Endothelial cell (in vitro differentiated cells): ENCODE measurements at regions not wholly inside any gene's neighbourhood (a gene's known extent, or its start where the extent isn't known, plus 50 kb on each side); places are given as distances from the start of the nearest gene placed in this dataset.

Source experiments
- DNase-seq: peaks from one replicate; pipeline ENCODE4 v3.0.0; 2021; ENCODE audit warnings: low spot score
- H3K27ac Mint-ChIP-seq: one replicate; pipeline ENCODE4 v1.8.0; 2021; ENCODE audit warnings: mixed read lengths, inconsistent platforms; ENCODE audit not compliant: unreplicated experiment
- H3K27me3 Mint-ChIP-seq: one replicate; pipeline ENCODE4 v1.8.0; 2021; ENCODE audit warnings: mild to moderate bottlenecking, moderate library complexity, mixed read lengths, inconsistent platforms; ENCODE audit not compliant: unreplicated experiment
- H3K36me3 Mint-ChIP-seq: one replicate; pipeline ENCODE4 v1.8.0; 2021; ENCODE audit warnings: mild to moderate bottlenecking, low read depth, mixed read lengths, inconsistent platforms; ENCODE audit not compliant: unreplicated experiment
- H3K4me1 Mint-ChIP-seq: one replicate; pipeline ENCODE4 v1.8.0; 2021; ENCODE audit warnings: mild to moderate bottlenecking, mixed read lengths, inconsistent platforms; ENCODE audit not compliant: unreplicated experiment
- H3K4me3 Mint-ChIP-seq: one replicate; pipeline ENCODE4 v1.8.0; 2021; ENCODE audit warnings: mild to moderate bottlenecking, mixed read lengths, inconsistent platforms; ENCODE audit not compliant: unreplicated experiment
- H3K9me3 Mint-ChIP-seq: one replicate; pipeline ENCODE4 v1.8.0; 2021; ENCODE audit warnings: mixed read lengths, inconsistent platforms; ENCODE audit not compliant: unreplicated experiment
- CTCF ChIP-seq: fragments of 200-600 bp; sonication (generic); IDR thresholded peaks from one replicate; pipeline ENCODE4 v1.5.0; 2021; ENCODE audit warnings: antibody characterized with exemption; ENCODE audit not compliant: unreplicated experiment

- no peaks in the 10 kb centered on the region for H3K9me3 Mint-ChIP-seq
- no peaks in the 10 kb centered on the region for H3K4me1 Mint-ChIP-seq
- no peak for TF ChIP-seq CTCF
- peaks cover 1% of the 10 kb centered on the region for H3K27me3 Mint-ChIP-seq
- no peak overlapping the region for H3K4me3 Mint-ChIP-seq
- H3K27ac Mint-ChIP-seq: no peak overlapping the region
- peaks cover 4% of the 10 kb centered on the region for H3K36me3 Mint-ChIP-seq
- DNase-seq: no peak
Observed at GRCh38 chr5:124457101-124457500, 289.3 kb downstream of the ZNF608 start.

- Mint-ChIP-seq H3K27me3 (peaks cover 1% of the 10 kb centered on the region), H3K27ac (no peak overlapping the region), H3K36me3 (peaks cover 4% of the 10 kb centered on the region), H3K4me1 (no peaks in the 10 kb centered on the region), H3K9me3 (no peaks in the 10 kb centered on the region), H3K4me3 (no peak overlapping the region)
- DNase-seq: no peak
- TF ChIP-seq CTCF: no peak
Observed at GRCh38 chr5:124456249-124456648, 290.2 kb downstream of the ZNF608 start.

- Mint-ChIP-seq H3K9me3 (no peaks in the 10 kb centered on the region), H3K36me3 (no peaks in the 10 kb centered on the region), H3K4me1 (no peaks in the 10 kb centered on the region), H3K27ac (no peak overlapping the region), H3K4me3 (no peak overlapping the region), H3K27me3 (peaks cover 1% of the 10 kb centered on the region)
- no peak for TF ChIP-seq CTCF
- no peak for DNase-seq
Observed at GRCh38 chr5:124454081-124454480, 292.4 kb downstream of the ZNF608 start.

- Mint-ChIP-seq H3K9me3 (no peaks in the 10 kb centered on the region), H3K4me1 (no peaks in the 10 kb centered on the region), H3K36me3 (no peaks in the 10 kb centered on the region), H3K4me3 (no peak overlapping the region), H3K27ac (no peak overlapping the region), H3K27me3 (peaks cover 1% of the 10 kb centered on the region)
- no peak for DNase-seq
- no peak for TF ChIP-seq CTCF
Observed at GRCh38 chr5:124453221-124454051, 293.0 kb downstream of the ZNF608 start.

- no peak overlapping the region for H3K27ac Mint-ChIP-seq
- peaks cover 1% of the 10 kb centered on the region for H3K27me3 Mint-ChIP-seq
- H3K9me3 Mint-ChIP-seq: no peaks in the 10 kb centered on the region
- H3K36me3 Mint-ChIP-seq: no peaks in the 10 kb centered on the region
- no peak for DNase-seq
- TF ChIP-seq CTCF: no peak
- H3K4me1 Mint-ChIP-seq: no peaks in the 10 kb centered on the region
- no peak overlapping the region for H3K4me3 Mint-ChIP-seq
Observed at GRCh38 chr5:124452412-124452811, 294.0 kb downstream of the ZNF608 start.
